PFSK-1 (cell line): ENCODE measurements at regions not wholly inside any gene's neighbourhood (a gene's known extent, or its start where the extent isn't known, plus 50 kb on each side); places are given as distances from the start of the nearest gene placed in this dataset.

Source experiments
- FOXP2 ChIP-seq: optimal IDR thresholded peaks from 2 replicates; pipeline ENCODE3; 2011; ENCODE audit warnings: borderline replicate concordance, control low read depth, inconsistent platforms; ENCODE audit not compliant: insufficient read depth; ENCODE audit errors: extremely low read length, extremely low read depth
- POLR2AphosphoS5 ChIP-seq: IDR thresholded peaks from 2 replicates; pipeline ENCODE4 v1.6.1; 2012; ENCODE audit warnings: low read depth, mild to moderate bottlenecking, control low read depth, low read length, moderate library complexity
- SIN3A ChIP-seq: IDR thresholded peaks from 2 replicates; pipeline ENCODE4 v1.6.1; 2012; ENCODE audit warnings: mild to moderate bottlenecking, low read length, moderate library complexity, borderline replicate concordance; ENCODE audit not compliant: insufficient read depth
- TAF1 ChIP-seq: IDR thresholded peaks from 2 replicates; pipeline ENCODE4 v1.6.1; 2012; ENCODE audit warnings: low read length, control low read depth, borderline replicate concordance; ENCODE audit not compliant: insufficient read depth
- TF ChIP-seq, protein P1 (sequence below), 2 experiments: IDR thresholded peaks; 2 replicates each; pipeline versions ENCODE4 v1.6.1 to v1.8.0; 2011 to 2012; ENCODE audit warnings: low read depth in 2 of 2, low read length in 2 of 2, control low read depth in 1 of 2, inconsistent platforms in 1 of 2, mild to moderate bottlenecking in 1 of 2, moderate library complexity in 1 of 2; ENCODE audit not compliant: insufficient read depth in 1 of 2

GRCh38 chr10:63976538-63976937 is 455.3 kb downstream of the REEP3 start:
- no peak for TF ChIP-seq TAF1
- no peak for TF ChIP-seq FOXP2

GRCh38 chr10:63977329-63977923 is 456.2 kb downstream of the REEP3 start:
- TF ChIP-seq TAF1, result no peak

DNA sequence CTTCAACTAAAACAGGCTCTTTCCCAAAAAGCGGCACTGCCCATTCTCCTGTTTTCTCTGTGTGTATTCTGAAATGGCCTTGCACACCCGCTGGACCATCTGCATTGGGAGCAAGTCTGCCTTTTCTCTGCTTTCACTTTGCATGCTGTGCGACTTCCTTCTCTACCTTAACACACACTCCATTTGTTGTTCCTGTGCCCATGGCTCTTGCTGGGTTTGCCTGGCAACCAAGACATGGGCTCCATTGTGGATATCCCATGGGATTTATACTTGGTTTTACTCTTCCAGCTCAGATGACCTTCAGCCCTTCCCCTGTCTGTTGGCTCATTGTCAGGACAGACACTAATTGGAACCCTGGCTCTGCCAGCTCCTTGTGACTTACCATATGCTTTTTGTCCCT is 465.3 kb downstream of the REEP3 start:
- TF ChIP-seq POLR2AphosphoS5, result no peak
- no peak for TF ChIP-seq FOXP2
- no peak for TF ChIP-seq SIN3A
- TF ChIP-seq, protein P1, sequence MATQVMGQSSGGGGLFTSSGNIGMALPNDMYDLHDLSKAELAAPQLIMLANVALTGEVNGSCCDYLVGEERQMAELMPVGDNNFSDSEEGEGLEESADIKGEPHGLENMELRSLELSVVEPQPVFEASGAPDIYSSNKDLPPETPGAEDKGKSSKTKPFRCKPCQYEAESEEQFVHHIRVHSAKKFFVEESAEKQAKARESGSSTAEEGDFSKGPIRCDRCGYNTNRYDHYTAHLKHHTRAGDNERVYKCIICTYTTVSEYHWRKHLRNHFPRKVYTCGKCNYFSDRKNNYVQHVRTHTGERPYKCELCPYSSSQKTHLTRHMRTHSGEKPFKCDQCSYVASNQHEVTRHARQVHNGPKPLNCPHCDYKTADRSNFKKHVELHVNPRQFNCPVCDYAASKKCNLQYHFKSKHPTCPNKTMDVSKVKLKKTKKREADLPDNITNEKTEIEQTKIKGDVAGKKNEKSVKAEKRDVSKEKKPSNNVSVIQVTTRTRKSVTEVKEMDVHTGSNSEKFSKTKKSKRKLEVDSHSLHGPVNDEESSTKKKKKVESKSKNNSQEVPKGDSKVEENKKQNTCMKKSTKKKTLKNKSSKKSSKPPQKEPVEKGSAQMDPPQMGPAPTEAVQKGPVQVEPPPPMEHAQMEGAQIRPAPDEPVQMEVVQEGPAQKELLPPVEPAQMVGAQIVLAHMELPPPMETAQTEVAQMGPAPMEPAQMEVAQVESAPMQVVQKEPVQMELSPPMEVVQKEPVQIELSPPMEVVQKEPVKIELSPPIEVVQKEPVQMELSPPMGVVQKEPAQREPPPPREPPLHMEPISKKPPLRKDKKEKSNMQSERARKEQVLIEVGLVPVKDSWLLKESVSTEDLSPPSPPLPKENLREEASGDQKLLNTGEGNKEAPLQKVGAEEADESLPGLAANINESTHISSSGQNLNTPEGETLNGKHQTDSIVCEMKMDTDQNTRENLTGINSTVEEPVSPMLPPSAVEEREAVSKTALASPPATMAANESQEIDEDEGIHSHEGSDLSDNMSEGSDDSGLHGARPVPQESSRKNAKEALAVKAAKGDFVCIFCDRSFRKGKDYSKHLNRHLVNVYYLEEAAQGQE (IDR thresholded peaks at IDR 0.05; ENCODE audit: insufficient read depth in 1 of 2, low read depth in 2 of 2, low read length in 2 of 2), result no peak
- TF ChIP-seq TAF1, result no peak

DNA sequence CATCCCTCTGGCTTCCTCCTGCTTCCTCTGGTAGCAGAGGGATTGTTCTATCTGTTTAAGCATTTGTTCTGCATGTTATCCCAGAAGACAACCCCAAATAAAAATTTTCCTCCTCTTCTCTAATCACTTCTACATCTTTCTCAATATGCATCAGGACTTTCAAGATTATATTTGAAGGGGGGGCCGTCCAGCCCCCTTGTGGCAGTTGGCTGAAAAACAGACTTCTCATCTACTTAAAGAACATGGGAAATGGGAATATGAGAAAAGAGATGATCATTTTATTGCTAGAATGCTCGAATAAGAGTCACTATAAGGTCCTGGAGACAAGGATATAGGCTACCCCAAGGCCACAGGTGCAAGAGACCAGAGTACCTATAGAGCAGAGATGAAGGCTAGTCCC is 466.0 kb downstream of the REEP3 start:
- TF ChIP-seq TAF1 (no peak), SIN3A (no peak), POLR2AphosphoS5 (no peak), FOXP2 (no peak)
- TF ChIP-seq, protein P1 (IDR thresholded peaks at IDR 0.05; ENCODE audit: insufficient read depth in 1 of 2, low read depth in 2 of 2, low read length in 2 of 2), result no peak

DNA sequence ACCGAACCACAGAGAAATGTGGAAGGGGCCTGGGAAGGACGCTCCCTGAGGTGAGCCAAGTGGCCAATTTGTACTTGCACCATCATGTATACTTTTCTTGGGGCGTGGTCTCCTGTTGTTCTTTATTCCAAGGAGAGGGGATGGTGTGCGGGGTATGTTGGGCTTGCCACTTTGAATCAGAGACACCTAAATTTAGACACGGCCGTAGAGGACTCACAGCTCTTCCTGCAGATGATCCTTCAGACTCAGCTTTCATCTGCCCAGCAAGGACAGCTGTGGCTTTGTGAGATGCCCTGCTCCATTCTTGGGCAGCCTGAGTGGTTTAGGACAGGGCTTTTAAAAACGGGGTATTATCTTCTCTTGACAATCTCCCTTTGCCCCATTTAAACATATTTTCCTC is 473.2 kb downstream of the REEP3 start:
- TF ChIP-seq, protein P1 (IDR thresholded peaks at IDR 0.05; ENCODE audit: insufficient read depth in 1 of 2, low read depth in 2 of 2, low read length in 2 of 2), result no peak
- TF ChIP-seq FOXP2 (no peak), SIN3A (no peak), POLR2AphosphoS5 (no peak), TAF1 (no peak)

GRCh38 chr10:64007157-64007556 is 486.0 kb downstream of the REEP3 start:
- TF ChIP-seq POLR2AphosphoS5, result no peak

- TF ChIP-seq TAF1 (no peak), SIN3A (no peak), POLR2AphosphoS5 (no peak), FOXP2 (no peak)
- TF ChIP-seq, protein P1 (IDR thresholded peaks at IDR 0.05; ENCODE audit: insufficient read depth in 1 of 2, low read depth in 2 of 2, low read length in 2 of 2), result no peak
Measured at GRCh38 chr10:64010711-64011110, 489.5 kb downstream of the REEP3 start.
